ENCODE measurements at regions not wholly inside any gene's neighbourhood (a gene's known extent, or its start where the extent isn't known, plus 50 kb on each side); places are given as distances from the start of the nearest gene placed in this dataset.

DNA sequence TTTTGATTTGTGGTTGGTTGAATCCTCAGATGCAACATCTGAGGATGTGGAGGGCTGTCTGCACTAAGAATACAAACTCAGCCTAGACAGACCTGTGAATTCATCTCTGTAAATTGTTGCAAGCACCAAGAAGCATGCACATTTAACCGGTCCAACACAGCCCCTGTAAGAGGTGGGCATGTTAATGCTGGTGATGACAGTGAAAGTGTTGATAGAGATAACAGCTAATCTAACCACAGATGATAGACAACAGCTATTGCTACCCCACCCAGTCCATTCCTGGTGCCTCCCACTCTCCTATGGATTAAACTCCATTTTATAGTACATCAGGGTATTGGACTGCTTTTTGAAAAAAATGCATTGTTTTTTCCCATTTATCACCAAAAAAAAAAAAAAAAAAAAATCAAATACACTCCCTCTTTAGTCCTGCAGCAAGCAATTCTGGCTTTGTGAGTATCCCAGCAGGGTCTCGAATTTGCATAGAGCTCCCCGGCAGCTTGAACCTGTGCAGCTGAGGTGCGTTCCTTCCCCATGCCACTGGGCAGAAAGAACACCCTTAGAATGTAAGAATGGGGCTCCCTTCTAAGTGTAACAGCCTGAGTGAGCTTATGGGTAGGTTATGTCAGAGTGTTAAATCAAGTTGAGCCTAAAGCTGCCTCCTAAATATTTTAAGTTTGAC is 270.9 kb upstream of the JARID2 start:
- TF ChIP-seq POLR2AphosphoS5 (IDR thresholded peaks at IDR 0.05; ENCODE audit: low read depth, low read length) (no peak), TAF1 (IDR thresholded peaks at IDR 0.05; ENCODE audit: borderline replicate concordance, insufficient read depth, low read length) (no peak), SIN3A (IDR thresholded peaks at IDR 0.05; ENCODE audit: borderline replicate concordance, insufficient read depth, low read length) (no peak), FOXP2 (optimal IDR thresholded peaks at IDR 0.05; ENCODE audit: borderline replicate concordance, extremely low read depth, extremely low read length, insufficient read depth) (no peak)
- TF ChIP-seq, protein P1, sequence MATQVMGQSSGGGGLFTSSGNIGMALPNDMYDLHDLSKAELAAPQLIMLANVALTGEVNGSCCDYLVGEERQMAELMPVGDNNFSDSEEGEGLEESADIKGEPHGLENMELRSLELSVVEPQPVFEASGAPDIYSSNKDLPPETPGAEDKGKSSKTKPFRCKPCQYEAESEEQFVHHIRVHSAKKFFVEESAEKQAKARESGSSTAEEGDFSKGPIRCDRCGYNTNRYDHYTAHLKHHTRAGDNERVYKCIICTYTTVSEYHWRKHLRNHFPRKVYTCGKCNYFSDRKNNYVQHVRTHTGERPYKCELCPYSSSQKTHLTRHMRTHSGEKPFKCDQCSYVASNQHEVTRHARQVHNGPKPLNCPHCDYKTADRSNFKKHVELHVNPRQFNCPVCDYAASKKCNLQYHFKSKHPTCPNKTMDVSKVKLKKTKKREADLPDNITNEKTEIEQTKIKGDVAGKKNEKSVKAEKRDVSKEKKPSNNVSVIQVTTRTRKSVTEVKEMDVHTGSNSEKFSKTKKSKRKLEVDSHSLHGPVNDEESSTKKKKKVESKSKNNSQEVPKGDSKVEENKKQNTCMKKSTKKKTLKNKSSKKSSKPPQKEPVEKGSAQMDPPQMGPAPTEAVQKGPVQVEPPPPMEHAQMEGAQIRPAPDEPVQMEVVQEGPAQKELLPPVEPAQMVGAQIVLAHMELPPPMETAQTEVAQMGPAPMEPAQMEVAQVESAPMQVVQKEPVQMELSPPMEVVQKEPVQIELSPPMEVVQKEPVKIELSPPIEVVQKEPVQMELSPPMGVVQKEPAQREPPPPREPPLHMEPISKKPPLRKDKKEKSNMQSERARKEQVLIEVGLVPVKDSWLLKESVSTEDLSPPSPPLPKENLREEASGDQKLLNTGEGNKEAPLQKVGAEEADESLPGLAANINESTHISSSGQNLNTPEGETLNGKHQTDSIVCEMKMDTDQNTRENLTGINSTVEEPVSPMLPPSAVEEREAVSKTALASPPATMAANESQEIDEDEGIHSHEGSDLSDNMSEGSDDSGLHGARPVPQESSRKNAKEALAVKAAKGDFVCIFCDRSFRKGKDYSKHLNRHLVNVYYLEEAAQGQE (IDR thresholded peaks at IDR 0.05; ENCODE audit: insufficient read depth in 1 of 2, low read depth in 2 of 2, low read length in 2 of 2), result no peak
